HCT116 (cell line): ENCODE measurements at regions not wholly inside any gene's neighbourhood (a gene's known extent, or its start where the extent isn't known, plus 50 kb on each side); places are given as distances from the start of the nearest gene placed in this dataset.

Experiments used
- ATAC-seq: fragments of 200-7000 bp; cut with Tn5 transposase; 2 replicates; pipeline ENCODE4 v1.9.1; 2020; ENCODE audit warnings: mild to moderate bottlenecking, moderate library complexity
- BruUV-seq: library from RNA; stranded (reverse); fragments of 400-500 nt; replicated peaks from 2 replicates; lab custom pipeline; 2021; lab: Mats Ljungman, UMichigan
- CTCF ChIA-PET: fragments of 300-600 bp; sonication (Branson Sonifier 250); formaldehyde crosslinking; loops from one replicate; lab custom pipeline; 2021; ENCODE audit warnings: antibody characterized with exemption; lab: Charles Lee
- POLR2A ChIA-PET: fragments of 300-600, 350-600 bp; sonication (Branson Sonifier 250); formaldehyde crosslinking; loops from one replicate; lab custom pipeline; 2021; ENCODE audit warnings: antibody characterized with exemption; lab: Charles Lee
- RAD21 ChIA-PET, 2 experiments: fragments of 300-600 bp; sonication (Branson Sonifier 250); formaldehyde crosslinking; loops; one replicate each; lab custom pipeline; 2023; ENCODE audit warnings: low total read pairs in 2 of 2; ENCODE audit not compliant: uncharacterized antibody in 2 of 2, unreplicated experiment in 2 of 2, low non-redundant PET in 1 of 2; lab: Charles Lee
- DNase-seq: peaks from one replicate; pipeline ENCODE4 v3.0.0-alpha.2; 2010; ENCODE audit warnings: low read depth, low spot score
- H2AFZ ChIP-seq: fragments of 200-600 bp; shearing (Covaris generic), sonication (generic); 2 replicates; pipeline ENCODE4 v1.6.1; 2017; ENCODE audit warnings: low read depth, mixed run types, mixed read lengths, antibody characterized with exemption, low read length; ENCODE audit not compliant: poor library complexity, severe bottlenecking
- H3K27ac ChIP-seq: 2 replicates; pipeline ENCODE4 v1.5.1; 2012; ENCODE audit warnings: low read depth, low read length
- H3K27me3 ChIP-seq: fragments of 200-600 bp; sonication (generic); 2 replicates; pipeline ENCODE4 v1.6.1; 2016; ENCODE audit warnings: mixed run types, low read length, mixed read lengths; ENCODE audit not compliant: insufficient read depth
- H3K36me3 ChIP-seq, 2 experiments: fragments of 200-500 bp in 1 of 2; fragments of 200-600 bp in 1 of 2; sonication (Bioruptor generic) in 1 of 2; sonication (generic) in 1 of 2; 2 replicates each; pipeline versions ENCODE4 v1.5.1 to v1.6.1; 2014 to 2016; ENCODE audit warnings: low read length in 2 of 2, inconsistent platforms in 1 of 2, mixed read lengths in 1 of 2, mixed run types in 1 of 2; ENCODE audit not compliant: insufficient read depth in 2 of 2, control insufficient read depth in 1 of 2
- H3K4me1 ChIP-seq, 2 experiments: fragments of 200-600 bp in 1 of 2; sonication (generic) in 1 of 2; 2 replicates each; pipeline versions ENCODE4 v1.5.1 to v1.6.1; 2012 to 2017; ENCODE audit warnings: low read length in 2 of 2, inconsistent platforms in 1 of 2, mild to moderate bottlenecking in 1 of 2, mixed read lengths in 1 of 2, mixed run types in 1 of 2, moderate library complexity in 1 of 2; ENCODE audit not compliant: insufficient read depth in 2 of 2, control insufficient read depth in 1 of 2
- H3K4me2 ChIP-seq: fragments of 200-600 bp; sonication (generic); 2 replicates; pipeline ENCODE4 v1.6.1; 2017; ENCODE audit warnings: mixed run types, low read length, mixed read lengths
- H3K4me3 ChIP-seq, 2 experiments: fragments of 200-600 bp in 1 of 2; sonication (generic) in 1 of 2; replicated peaks in 1 of 2; 2 replicates each; pipeline ENCODE4 v1.5.1; 2011 to 2016; ENCODE audit warnings: low read length in 2 of 2, control low read depth in 1 of 2, low read depth in 1 of 2, mild to moderate bottlenecking in 1 of 2, mixed read lengths in 1 of 2, mixed run types in 1 of 2
- H3K79me2 ChIP-seq: fragments of 200-600 bp; sonication (generic); 2 replicates; pipeline ENCODE4 v1.6.1; 2017; ENCODE audit warnings: mild to moderate bottlenecking, mixed run types, low read length, moderate library complexity, mixed read lengths; ENCODE audit not compliant: insufficient read depth
- H3K9ac ChIP-seq: fragments of 200-600 bp; sonication (generic); 2 replicates; pipeline ENCODE4 v1.6.1; 2016; ENCODE audit warnings: low read length, mixed read lengths
- H3K9me2 ChIP-seq: fragments of 200-600 bp; sonication (generic), shearing (Covaris generic); 2 replicates; pipeline ENCODE4 v1.6.1; 2017; ENCODE audit warnings: mixed run types, mild to moderate bottlenecking, moderate library complexity; ENCODE audit not compliant: insufficient read depth
- H3K9me3 ChIP-seq, 2 experiments: fragments of 200-500 bp in 1 of 2; fragments of 200-600 bp in 1 of 2; sonication (Bioruptor generic) in 1 of 2; sonication (generic) in 1 of 2; 2 replicates each; pipeline ENCODE4 v1.6.1; 2014 to 2017; ENCODE audit warnings: low read length in 2 of 2, mixed read lengths in 2 of 2, inconsistent platforms in 1 of 2, low read depth in 1 of 2, mild to moderate bottlenecking in 1 of 2, mixed run types in 1 of 2, moderate library complexity in 1 of 2; ENCODE audit not compliant: control insufficient read depth in 1 of 2, insufficient read depth in 1 of 2
- H4K20me1 ChIP-seq: fragments of 200-600 bp; sonication (generic), shearing (Covaris generic); 2 replicates; pipeline ENCODE4 v1.6.1; 2017; ENCODE audit warnings: mixed run types, mild to moderate bottlenecking, moderate library complexity; ENCODE audit not compliant: insufficient read depth
- CEBPB ChIP-seq: IDR thresholded peaks from 2 replicates; pipeline ENCODE4 v1.6.1; 2012; ENCODE audit warnings: low read depth
- EGR1 ChIP-seq: IDR thresholded peaks from 2 replicates; pipeline ENCODE4 v1.6.1; 2012; ENCODE audit warnings: low read depth
- JUND ChIP-seq: IDR thresholded peaks from 2 replicates; pipeline ENCODE4 v1.6.1; 2012
- POLR2A ChIP-seq: IDR thresholded peaks from 2 replicates; pipeline ENCODE4 v1.7.0; 2011; ENCODE audit warnings: borderline replicate concordance; ENCODE audit not compliant: insufficient read depth, insufficient read length; ENCODE audit errors: extremely low read depth
- SIN3A ChIP-seq: IDR thresholded peaks from 2 replicates; pipeline ENCODE4 v1.6.1; 2012; ENCODE audit warnings: low read depth
- intact Hi-C: fragments of 100-400 bp; cut with micrococcal nuclease; formaldehyde crosslinking; loops from 2 replicates; pipeline ENCODE4 v1.10.0; 2022
- TF ChIP-seq, protein P1 (sequence below): IDR thresholded peaks from 2 replicates; pipeline ENCODE4 v1.6.1; 2012
- TF ChIP-seq, protein P2 (sequence below), 3 experiments: fragments of 200-600 bp in 1 of 3; sonication (generic) in 1 of 3; IDR thresholded peaks in 2 of 3; conservative IDR thresholded peaks in 1 of 3; 2 replicates each; pipeline ENCODE4 v1.5.1; 2012 to 2017; ENCODE audit warnings: low read depth in 2 of 3, low read length in 2 of 3, antibody characterized with exemption in 1 of 3, borderline replicate concordance in 1 of 3, control low read depth in 1 of 3, mild to moderate bottlenecking in 1 of 3, mixed read lengths in 1 of 3, mixed run types in 1 of 3, moderate library complexity in 1 of 3; ENCODE audit not compliant: insufficient read depth in 1 of 3
- TF ChIP-seq, protein P3 (sequence below): IDR thresholded peaks from 2 replicates; pipeline ENCODE4 v1.6.1; 2012

DNA sequence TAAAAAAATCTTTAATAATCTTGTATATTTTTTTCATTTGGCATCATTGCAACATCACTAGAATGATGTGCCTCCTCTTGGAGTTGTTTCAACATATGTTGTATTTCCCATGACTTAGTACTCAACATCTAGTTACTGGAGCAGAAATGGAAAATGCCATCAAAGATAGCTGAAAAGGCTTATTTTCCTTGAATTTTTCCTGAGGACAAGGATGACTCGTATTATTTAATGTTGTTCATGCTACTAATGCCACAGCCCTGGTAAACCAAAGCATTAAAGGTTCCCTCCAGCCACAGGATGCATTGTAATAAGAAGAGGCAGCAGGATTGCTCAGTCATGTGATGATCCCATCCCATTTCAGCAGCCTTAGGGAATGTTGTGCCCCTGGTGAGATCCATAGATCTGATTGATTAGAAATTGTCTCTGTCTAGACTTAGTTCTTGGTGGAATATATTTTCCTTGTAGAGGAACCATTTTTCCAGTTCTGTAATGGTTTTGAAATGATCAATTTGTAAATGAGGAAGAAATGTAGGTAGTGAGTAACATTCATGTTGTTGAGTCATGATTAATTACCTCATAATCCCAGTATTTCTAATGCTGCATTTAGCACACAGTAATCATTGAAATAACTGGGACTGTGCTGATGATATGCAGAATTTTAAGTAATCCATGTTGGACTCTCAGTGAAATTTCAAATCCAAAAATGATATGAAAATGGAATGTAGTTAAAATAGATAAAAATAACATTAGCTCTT, 91.3 kb upstream of the SMIM30 start:
- H3K79me2 ChIP-seq: no peaks in the 10 kb centered on the region
- intact Hi-C loops: no loop called here
- H2AFZ ChIP-seq: no peak overlapping the region
- H3K4me2 ChIP-seq: no peak overlapping the region
- ChIA-PET CTCF (interaction anchor here (1.0 kb wide), 1 partner anchor 501 kb away, joined by 3 read pairs; no protein-coding TSS in a partner anchor), RAD21 (no interaction called here), POLR2A (no interaction called here)
- H3K9ac ChIP-seq: no peak overlapping the region
- BruUV-seq: no TSS peak
- H3K9me2 ChIP-seq: 0 out of 2 replicates have a peak, but pooled peaks cover 3% of the 10 kb centered on the region
- no peak overlapping the region for H3K27ac ChIP-seq
- no peaks in the 10 kb centered on the region for H3K9me3 ChIP-seq
- no peaks in the 10 kb centered on the region for H3K36me3 ChIP-seq
- H3K4me1 ChIP-seq: no peaks in the 10 kb centered on the region
- H4K20me1 ChIP-seq: no peaks in the 10 kb centered on the region
- H3K27me3 ChIP-seq: no peaks in the 10 kb centered on the region
- TF ChIP-seq POLR2A (no peak), CEBPB (no peak), JUND (no peak), SIN3A (no peak), EGR1 (no peak)
- TF ChIP-seq, protein P1, sequence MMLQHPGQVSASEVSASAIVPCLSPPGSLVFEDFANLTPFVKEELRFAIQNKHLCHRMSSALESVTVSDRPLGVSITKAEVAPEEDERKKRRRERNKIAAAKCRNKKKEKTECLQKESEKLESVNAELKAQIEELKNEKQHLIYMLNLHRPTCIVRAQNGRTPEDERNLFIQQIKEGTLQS: no peak
- TF ChIP-seq, protein P2, sequence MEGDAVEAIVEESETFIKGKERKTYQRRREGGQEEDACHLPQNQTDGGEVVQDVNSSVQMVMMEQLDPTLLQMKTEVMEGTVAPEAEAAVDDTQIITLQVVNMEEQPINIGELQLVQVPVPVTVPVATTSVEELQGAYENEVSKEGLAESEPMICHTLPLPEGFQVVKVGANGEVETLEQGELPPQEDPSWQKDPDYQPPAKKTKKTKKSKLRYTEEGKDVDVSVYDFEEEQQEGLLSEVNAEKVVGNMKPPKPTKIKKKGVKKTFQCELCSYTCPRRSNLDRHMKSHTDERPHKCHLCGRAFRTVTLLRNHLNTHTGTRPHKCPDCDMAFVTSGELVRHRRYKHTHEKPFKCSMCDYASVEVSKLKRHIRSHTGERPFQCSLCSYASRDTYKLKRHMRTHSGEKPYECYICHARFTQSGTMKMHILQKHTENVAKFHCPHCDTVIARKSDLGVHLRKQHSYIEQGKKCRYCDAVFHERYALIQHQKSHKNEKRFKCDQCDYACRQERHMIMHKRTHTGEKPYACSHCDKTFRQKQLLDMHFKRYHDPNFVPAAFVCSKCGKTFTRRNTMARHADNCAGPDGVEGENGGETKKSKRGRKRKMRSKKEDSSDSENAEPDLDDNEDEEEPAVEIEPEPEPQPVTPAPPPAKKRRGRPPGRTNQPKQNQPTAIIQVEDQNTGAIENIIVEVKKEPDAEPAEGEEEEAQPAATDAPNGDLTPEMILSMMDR (IDR thresholded peaks at IDR 0.05 in 2 of 3, conservative IDR thresholded peaks at IDR 0.05 in 1 of 3; ENCODE audit: borderline replicate concordance in 1 of 3, insufficient read depth in 1 of 3, low read depth in 2 of 3, low read length in 2 of 3): no peak
- TF ChIP-seq, protein P3, sequence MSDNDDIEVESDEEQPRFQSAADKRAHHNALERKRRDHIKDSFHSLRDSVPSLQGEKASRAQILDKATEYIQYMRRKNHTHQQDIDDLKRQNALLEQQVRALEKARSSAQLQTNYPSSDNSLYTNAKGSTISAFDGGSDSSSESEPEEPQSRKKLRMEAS: no peak
- no peak overlapping the region for H3K4me3 ChIP-seq
- ATAC-seq (no peak), DNase-seq (no peak)
